Endothelial cell of umbilical vein (primary cell): ENCODE measurements at regions not wholly inside any gene's neighbourhood (a gene's known extent, or its start where the extent isn't known, plus 50 kb on each side); places are given as distances from the start of the nearest gene placed in this dataset.

Source experiments
- BruUV-seq: library from RNA; stranded (reverse); fragments of 400-500 nt; replicated peaks from 2 replicates; lab custom pipeline; 2021; lab: Mats Ljungman, UMichigan
- CTCF ChIA-PET: fragments of 300-600, 350-600 bp; sonication (Branson Sonifier 250); formaldehyde crosslinking; loops from one replicate; lab custom pipeline; 2021; ENCODE audit warnings: antibody characterized with exemption, inconsistent platforms; lab: Charles Lee
- POLR2A ChIA-PET: fragments of 300-600, 350-600 bp; sonication (Branson Sonifier 250); formaldehyde crosslinking; loops from one replicate; lab custom pipeline; 2021; ENCODE audit warnings: antibody characterized with exemption, inconsistent platforms; lab: Charles Lee
- DNase-seq: peaks from one replicate; pipeline ENCODE4 v3.0.0-alpha.2; 2011; ENCODE audit warnings: low read depth, low spot score
- FAIRE-seq: peaks from 2 replicates; lab custom pipeline; 2011; peaks lifted over from hg19 to GRCh38; lab: Jason Lieb, UNC
- H2AFZ ChIP-seq: 2 replicates; pipeline ENCODE4 v1.6.0; 2012; ENCODE audit warnings: low read depth, low read length, control low read depth, inconsistent platforms
- H3K27ac ChIP-seq: 2 replicates; pipeline ENCODE4 v1.5.1; 2011; ENCODE audit warnings: low read depth, mild to moderate bottlenecking, control low read depth, low read length, moderate library complexity; ENCODE audit not compliant: insufficient read depth
- H3K27me3 ChIP-seq, 2 experiments: 2 replicates each; pipeline versions ENCODE4 v1.6.0 to v1.6.1; 2011; ENCODE audit warnings: low read length in 2 of 2, mixed read lengths in 1 of 2; ENCODE audit not compliant: control insufficient read depth in 2 of 2, insufficient read depth in 2 of 2
- H3K36me3 ChIP-seq, 2 experiments: 2 replicates in 1 of 2; 3 replicates in 1 of 2; pipeline ENCODE4 v1.5.1; 2011; ENCODE audit warnings: low read length in 2 of 2, mild to moderate bottlenecking in 1 of 2, moderate library complexity in 1 of 2; ENCODE audit not compliant: control insufficient read depth in 2 of 2, insufficient read depth in 2 of 2; ENCODE audit errors: extremely low read depth in 1 of 2
- H3K4me1 ChIP-seq: 3 replicates; pipeline ENCODE4 v1.5.1; 2011; ENCODE audit warnings: mild to moderate bottlenecking, low read length; ENCODE audit not compliant: control insufficient read depth, insufficient read depth; ENCODE audit errors: extremely low read depth
- H3K4me2 ChIP-seq: 2 replicates; pipeline ENCODE4 v1.6.1; 2011; ENCODE audit warnings: low read length, control low read depth, mixed read lengths; ENCODE audit not compliant: insufficient read depth
- H3K4me3 ChIP-seq, 3 experiments: fragments of 200-600 bp in 1 of 3; sonication (generic), shearing (Covaris generic) in 1 of 3; replicated peaks in 1 of 3; 2 replicates each; pipeline ENCODE4 v1.5.1; 2011 to 2016; ENCODE audit warnings: control low read depth in 3 of 3, low read length in 3 of 3, mild to moderate bottlenecking in 2 of 3, inconsistent platforms in 1 of 3, low read depth in 1 of 3, moderate library complexity in 1 of 3; ENCODE audit not compliant: insufficient read depth in 1 of 3
- H3K79me2 ChIP-seq: 2 replicates; pipeline ENCODE4 v1.6.0; 2012; ENCODE audit warnings: low read length, inconsistent platforms; ENCODE audit not compliant: control insufficient read depth, insufficient read depth
- H3K9ac ChIP-seq: replicated peaks from 2 replicates; pipeline ENCODE3; 2011; ENCODE audit warnings: low read length, control low read depth; ENCODE audit not compliant: insufficient read depth; ENCODE audit errors: extremely low read depth
- H3K9me1 ChIP-seq: replicated peaks from 3 replicates; pipeline ENCODE4 v1.6.0; 2011; ENCODE audit warnings: mild to moderate bottlenecking, low read length; ENCODE audit not compliant: control insufficient read depth, insufficient read depth; ENCODE audit errors: extremely low read depth
- H3K9me3 ChIP-seq: replicated peaks from 2 replicates; pipeline ENCODE4 v1.5.1; 2012; ENCODE audit warnings: low read length, inconsistent platforms; ENCODE audit not compliant: control insufficient read depth, insufficient read depth
- H4K20me1 ChIP-seq: replicated peaks from 2 replicates; pipeline ENCODE3; 2011; ENCODE audit warnings: mild to moderate bottlenecking, low read length; ENCODE audit not compliant: control insufficient read depth, insufficient read depth; ENCODE audit errors: extremely low read depth
- EZH2 ChIP-seq: IDR thresholded peaks from 2 replicates; pipeline ENCODE4 v1.6.1; 2012; ENCODE audit warnings: borderline replicate concordance, low read depth, mild to moderate bottlenecking, moderate library complexity, low read length, inconsistent platforms; ENCODE audit not compliant: severe bottlenecking
- FOS ChIP-seq: IDR thresholded peaks from 2 replicates; pipeline ENCODE4 v1.6.1; 2011; ENCODE audit warnings: mild to moderate bottlenecking, low read length, moderate library complexity, borderline replicate concordance; ENCODE audit not compliant: insufficient read depth
- MAX ChIP-seq: IDR thresholded peaks from 2 replicates; pipeline ENCODE4 v1.6.1; 2011; ENCODE audit not compliant: insufficient read depth, insufficient read length
- MYC ChIP-seq: IDR thresholded peaks from one replicate; pipeline ENCODE4 v1.6.1; 2011; ENCODE audit warnings: mild to moderate bottlenecking, low read depth, low read length
- POLR2A ChIP-seq: IDR thresholded peaks from 2 replicates; pipeline ENCODE4 v1.6.1; 2012; ENCODE audit warnings: low read depth, mild to moderate bottlenecking, control low read depth, low read length
- POLR2AphosphoS5 ChIP-seq: IDR thresholded peaks from 2 replicates; pipeline ENCODE4 v1.6.1; 2012; ENCODE audit warnings: low read depth, mild to moderate bottlenecking, control low read depth, low read length, moderate library complexity; ENCODE audit not compliant: insufficient read depth
- dilution Hi-C: fragments of 300-500 bp; cut with MboI; formaldehyde crosslinking; loops from one replicate; pipeline ENCODE4 v1.15.0; 2019; ENCODE audit warnings: low sequenced_read_pairs; ENCODE audit not compliant: extremely low pct_ligation_motif_present
- intact Hi-C: fragments of 100-400 bp; cut with micrococcal nuclease; formaldehyde crosslinking; loops from one replicate; pipeline ENCODE4 v1.10.0; 2022
- TF ChIP-seq, protein P1 (sequence below), 2 donors: IDR thresholded peaks; 1 replicate in 1 of 2; 2 replicates in 1 of 2; pipeline ENCODE4 v1.5.1; 2011; ENCODE audit warnings: low read length in 2 of 2, mild to moderate bottlenecking in 2 of 2, moderate library complexity in 2 of 2, control low read depth in 1 of 2, inconsistent platforms in 1 of 2, low read depth in 1 of 2; ENCODE audit not compliant: insufficient read depth in 1 of 2; ENCODE audit errors: extremely low read depth in 1 of 2

- dilution Hi-C loops, result no loop called here
- no peaks in the 10 kb centered on the region for H3K9me3 ChIP-seq
- TF ChIP-seq MYC (no peak), EZH2 (no peak), POLR2AphosphoS5 (no peak), FOS (no peak), POLR2A (no peak), MAX (no peak)
- TF ChIP-seq, protein P1, sequence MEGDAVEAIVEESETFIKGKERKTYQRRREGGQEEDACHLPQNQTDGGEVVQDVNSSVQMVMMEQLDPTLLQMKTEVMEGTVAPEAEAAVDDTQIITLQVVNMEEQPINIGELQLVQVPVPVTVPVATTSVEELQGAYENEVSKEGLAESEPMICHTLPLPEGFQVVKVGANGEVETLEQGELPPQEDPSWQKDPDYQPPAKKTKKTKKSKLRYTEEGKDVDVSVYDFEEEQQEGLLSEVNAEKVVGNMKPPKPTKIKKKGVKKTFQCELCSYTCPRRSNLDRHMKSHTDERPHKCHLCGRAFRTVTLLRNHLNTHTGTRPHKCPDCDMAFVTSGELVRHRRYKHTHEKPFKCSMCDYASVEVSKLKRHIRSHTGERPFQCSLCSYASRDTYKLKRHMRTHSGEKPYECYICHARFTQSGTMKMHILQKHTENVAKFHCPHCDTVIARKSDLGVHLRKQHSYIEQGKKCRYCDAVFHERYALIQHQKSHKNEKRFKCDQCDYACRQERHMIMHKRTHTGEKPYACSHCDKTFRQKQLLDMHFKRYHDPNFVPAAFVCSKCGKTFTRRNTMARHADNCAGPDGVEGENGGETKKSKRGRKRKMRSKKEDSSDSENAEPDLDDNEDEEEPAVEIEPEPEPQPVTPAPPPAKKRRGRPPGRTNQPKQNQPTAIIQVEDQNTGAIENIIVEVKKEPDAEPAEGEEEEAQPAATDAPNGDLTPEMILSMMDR (IDR thresholded peaks at IDR 0.05; ENCODE audit: extremely low read depth in 1 of 2, insufficient read depth in 1 of 2, low read depth in 1 of 2, low read length in 2 of 2), result no peak
- ChIA-PET CTCF (no interaction called here), POLR2A (interaction anchor here (0.8 kb wide), 1 partner anchor 203 kb away, joined by 3 read pairs; no protein-coding TSS in a partner anchor)
- no peaks in the 10 kb centered on the region for H3K4me1 ChIP-seq
- DNase-seq (no peak), FAIRE-seq (no peak)
- H3K4me3 ChIP-seq, result no peak overlapping the region
- no peak overlapping the region for H3K27ac ChIP-seq
- H4K20me1 ChIP-seq, result no peaks in the 10 kb centered on the region
- no peaks in the 10 kb centered on the region for H3K27me3 ChIP-seq
- no peaks in the 10 kb centered on the region for H3K36me3 ChIP-seq
- no peak overlapping the region for H3K4me2 ChIP-seq
- H3K9me1 ChIP-seq, result no peaks in the 10 kb centered on the region
- no TSS peak for BruUV-seq
- intact Hi-C loops, result no loop called here
- no peak overlapping the region for H3K9ac ChIP-seq
- no peaks in the 10 kb centered on the region for H3K79me2 ChIP-seq
- no peak overlapping the region for H2AFZ ChIP-seq
These were observed 72.6 kb upstream of the LAPTM4A start for GRCh38 chr2:20123871-20124594.
